Chondrocyte (in vitro differentiated cells): ENCODE measurements at regions not wholly inside any gene's neighbourhood (a gene's known extent, or its start where the extent isn't known, plus 50 kb on each side); places are given as distances from the start of the nearest gene placed in this dataset.

ENCODE experiments used
- DNase-seq: peaks from one replicate; pipeline ENCODE4 v3.0.0; 2021; ENCODE audit warnings: mixed read lengths, low spot score
- H3K27ac Mint-ChIP-seq: one replicate; pipeline ENCODE4 v1.8.0; 2021; ENCODE audit warnings: mild to moderate bottlenecking, moderate library complexity, mixed read lengths; ENCODE audit not compliant: unreplicated experiment
- H3K27me3 Mint-ChIP-seq: 2 replicates; pipeline ENCODE4 v1.8.0; 2021; ENCODE audit warnings: low read depth, mixed read lengths
- H3K36me3 Mint-ChIP-seq: 2 replicates; pipeline ENCODE4 v1.8.0; 2021; ENCODE audit warnings: low read depth, mixed read lengths
- H3K4me1 Mint-ChIP-seq: 2 replicates; pipeline ENCODE4 v1.8.0; 2021; ENCODE audit warnings: low read depth, mild to moderate bottlenecking, mixed read lengths
- H3K4me3 Mint-ChIP-seq: one replicate; pipeline ENCODE4 v1.8.0; 2021; ENCODE audit warnings: mild to moderate bottlenecking, moderate library complexity, mixed read lengths; ENCODE audit not compliant: unreplicated experiment
- H3K9me3 Mint-ChIP-seq: 2 replicates; pipeline ENCODE4 v1.8.0; 2021; ENCODE audit warnings: low read depth, mixed read lengths
- TF ChIP-seq, protein P1 (sequence below): fragments of 200-600 bp; sonication (generic); IDR thresholded peaks from 2 replicates; pipeline ENCODE4 v1.5.0; 2021; ENCODE audit warnings: antibody characterized with exemption, mild to moderate bottlenecking, moderate library complexity

DNA sequence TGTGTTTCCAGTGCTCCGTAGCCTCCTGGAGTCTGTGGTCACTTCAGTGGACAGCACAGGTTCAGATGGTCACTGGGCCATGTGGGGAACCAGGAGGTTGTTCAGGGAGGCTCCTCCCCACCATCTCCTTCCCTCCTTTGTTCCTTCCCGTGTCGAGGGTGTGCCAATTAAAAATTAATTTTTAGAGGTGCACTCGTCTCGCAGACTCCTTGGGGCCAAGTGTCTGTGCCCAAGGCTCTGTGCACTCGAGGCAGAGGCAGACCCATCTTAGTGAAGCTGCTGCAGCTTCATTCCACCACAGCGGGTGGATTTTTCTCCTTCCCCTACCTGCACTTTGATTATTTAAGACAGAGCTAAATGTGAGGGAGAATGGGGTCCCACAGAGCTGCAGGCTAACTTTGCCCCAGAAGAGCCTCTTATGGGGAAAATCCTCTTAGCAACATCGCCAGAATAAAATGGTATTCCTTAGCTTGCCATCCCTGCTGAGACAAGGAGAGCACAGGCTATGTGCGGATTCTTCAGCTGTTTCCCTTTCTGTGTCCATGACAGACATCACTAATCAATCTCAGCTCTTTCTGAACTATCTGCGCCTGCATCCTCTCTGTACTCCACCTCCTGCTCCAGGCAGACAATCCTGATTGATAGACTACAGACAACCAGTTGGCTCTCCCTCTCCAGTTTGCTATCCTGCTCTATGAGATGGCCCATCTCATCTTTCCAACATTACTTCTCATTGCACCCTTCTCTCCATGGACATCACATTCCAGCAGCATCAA, 159.5 kb downstream of the VRK1 start:
- Mint-ChIP-seq H3K27ac (no peak overlapping the region), H3K4me1 (no peaks in the 10 kb centered on the region), H3K9me3 (peaks cover 6% of the 10 kb centered on the region), H3K36me3 (no peaks in the 10 kb centered on the region), H3K27me3 (no peaks in the 10 kb centered on the region), H3K4me3 (no peak overlapping the region)
- TF ChIP-seq, protein P1, sequence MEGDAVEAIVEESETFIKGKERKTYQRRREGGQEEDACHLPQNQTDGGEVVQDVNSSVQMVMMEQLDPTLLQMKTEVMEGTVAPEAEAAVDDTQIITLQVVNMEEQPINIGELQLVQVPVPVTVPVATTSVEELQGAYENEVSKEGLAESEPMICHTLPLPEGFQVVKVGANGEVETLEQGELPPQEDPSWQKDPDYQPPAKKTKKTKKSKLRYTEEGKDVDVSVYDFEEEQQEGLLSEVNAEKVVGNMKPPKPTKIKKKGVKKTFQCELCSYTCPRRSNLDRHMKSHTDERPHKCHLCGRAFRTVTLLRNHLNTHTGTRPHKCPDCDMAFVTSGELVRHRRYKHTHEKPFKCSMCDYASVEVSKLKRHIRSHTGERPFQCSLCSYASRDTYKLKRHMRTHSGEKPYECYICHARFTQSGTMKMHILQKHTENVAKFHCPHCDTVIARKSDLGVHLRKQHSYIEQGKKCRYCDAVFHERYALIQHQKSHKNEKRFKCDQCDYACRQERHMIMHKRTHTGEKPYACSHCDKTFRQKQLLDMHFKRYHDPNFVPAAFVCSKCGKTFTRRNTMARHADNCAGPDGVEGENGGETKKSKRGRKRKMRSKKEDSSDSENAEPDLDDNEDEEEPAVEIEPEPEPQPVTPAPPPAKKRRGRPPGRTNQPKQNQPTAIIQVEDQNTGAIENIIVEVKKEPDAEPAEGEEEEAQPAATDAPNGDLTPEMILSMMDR: no peak
- no peak for DNase-seq

DNA sequence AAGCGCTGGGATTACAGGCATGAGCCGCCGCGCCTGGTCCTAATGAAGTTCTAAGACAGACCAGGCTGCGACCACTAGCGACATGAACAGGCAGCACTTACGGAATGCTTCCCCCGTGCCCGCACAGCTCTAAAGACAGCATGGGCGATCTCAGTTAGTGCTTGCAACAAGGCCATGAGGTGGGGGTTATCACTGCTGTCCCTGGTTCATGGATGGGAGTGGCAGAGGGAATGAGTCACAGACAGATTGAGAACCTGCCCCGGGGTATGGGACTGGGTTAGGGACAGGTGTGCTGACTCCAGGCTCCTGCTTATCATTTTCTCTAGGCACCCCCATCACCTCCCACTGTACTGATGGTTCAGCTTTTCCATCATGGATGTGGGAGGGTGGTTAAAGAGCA, 160.9 kb downstream of the VRK1 start:
- TF ChIP-seq, protein P1: no peak
- Mint-ChIP-seq H3K4me1 (no peaks in the 10 kb centered on the region), H3K4me3 (no peak overlapping the region), H3K27ac (no peak overlapping the region), H3K27me3 (no peaks in the 10 kb centered on the region), H3K9me3 (peaks cover 6% of the 10 kb centered on the region), H3K36me3 (no peaks in the 10 kb centered on the region)
- DNase-seq: no peak

DNA sequence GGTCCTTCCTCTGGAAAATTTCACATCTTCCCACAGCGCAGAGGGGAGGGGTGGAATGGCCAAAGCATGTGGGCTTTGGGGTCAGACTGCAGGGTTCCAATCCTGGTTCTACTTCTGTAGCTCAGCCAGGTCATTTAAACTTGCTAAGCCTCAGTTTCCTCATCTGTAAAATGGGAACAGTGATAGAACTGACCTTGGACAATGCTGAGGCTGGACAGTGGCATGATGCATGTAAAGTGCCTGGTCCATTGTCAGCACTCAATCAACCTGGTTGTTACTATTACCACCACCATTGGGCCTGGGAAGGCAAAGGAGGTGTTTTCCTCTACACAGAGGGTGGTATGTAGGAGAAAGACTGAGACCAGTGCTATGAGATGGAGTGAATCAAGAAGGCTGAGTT, 162.8 kb downstream of the VRK1 start:
- Mint-ChIP-seq H3K4me1 (no peaks in the 10 kb centered on the region), H3K27ac (no peak overlapping the region), H3K4me3 (no peak overlapping the region), H3K27me3 (no peaks in the 10 kb centered on the region), H3K9me3 (peaks cover 6% of the 10 kb centered on the region), H3K36me3 (no peaks in the 10 kb centered on the region)
- TF ChIP-seq, protein P1: no peak
- no peak for DNase-seq

DNA sequence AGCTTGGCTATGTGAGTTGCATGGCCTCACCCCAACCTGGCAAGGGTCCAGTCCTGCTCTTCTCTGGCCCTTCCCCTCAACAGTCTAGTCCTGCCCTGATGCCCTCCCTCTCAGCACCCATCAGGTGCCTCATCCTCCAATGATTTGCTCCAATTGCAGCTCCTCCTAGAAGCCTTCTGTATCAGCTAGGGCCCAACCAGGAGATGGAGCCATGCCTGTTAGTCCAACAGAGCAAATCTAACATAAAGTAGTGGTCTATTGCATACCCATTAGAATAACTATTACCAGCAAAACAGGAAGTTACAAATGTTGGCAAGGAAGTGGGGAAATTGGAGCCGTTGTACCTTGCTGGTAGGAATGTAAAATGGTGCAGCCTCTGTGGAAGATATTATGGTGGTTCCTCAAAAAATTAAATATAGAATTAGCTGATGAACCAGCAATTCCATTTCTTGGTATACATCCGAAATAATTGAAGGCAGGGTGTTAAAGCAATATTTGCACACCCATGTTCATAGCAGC, 163.5 kb downstream of the VRK1 start:
- Mint-ChIP-seq H3K27ac (no peak overlapping the region), H3K9me3 (peaks cover 6% of the 10 kb centered on the region), H3K4me3 (no peak overlapping the region), H3K27me3 (no peaks in the 10 kb centered on the region), H3K4me1 (no peaks in the 10 kb centered on the region), H3K36me3 (no peaks in the 10 kb centered on the region)
- no peak for DNase-seq
- TF ChIP-seq, protein P1: no peak

DNA sequence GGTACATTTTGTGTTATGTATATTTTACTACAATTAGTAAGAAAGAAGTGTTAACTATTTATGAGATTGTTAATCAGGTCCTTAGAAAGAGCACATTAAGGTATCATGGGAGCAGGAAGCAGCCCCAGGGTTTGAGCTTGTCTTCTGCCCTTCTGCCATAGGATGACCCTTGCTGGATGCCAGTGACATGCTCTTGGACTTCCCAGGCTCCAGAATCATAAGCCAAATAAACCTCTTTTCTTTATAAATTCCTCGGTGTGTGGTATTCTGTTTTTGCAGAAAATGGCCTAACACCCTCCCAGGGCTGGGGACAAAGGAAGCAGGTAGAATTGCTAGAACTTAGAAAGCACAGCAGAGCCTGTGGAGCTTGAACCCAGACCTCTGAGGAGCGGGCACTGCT, 164.7 kb downstream of the VRK1 start:
- peaks cover 10% of the 10 kb centered on the region for H3K9me3 Mint-ChIP-seq
- no peak overlapping the region for H3K27ac Mint-ChIP-seq
- no peaks in the 10 kb centered on the region for H3K36me3 Mint-ChIP-seq
- no peaks in the 10 kb centered on the region for H3K27me3 Mint-ChIP-seq
- no peak overlapping the region for H3K4me3 Mint-ChIP-seq
- no peak for DNase-seq
- H3K4me1 Mint-ChIP-seq: no peaks in the 10 kb centered on the region
- TF ChIP-seq, protein P1: no peak
